Tibial nerve (tissue), 4 donors: ENCODE measurements at regions not wholly inside any gene's neighbourhood (a gene's known extent, or its start where the extent isn't known, plus 50 kb on each side); places are given as distances from the start of the nearest gene placed in this dataset.

Experiments
- DNase-seq, 2 donors: peaks; one replicate each; pipeline ENCODE4 v3.0.0-alpha.2; 2019; ENCODE audit warnings: low spot score in 2 of 2
- H3K27ac ChIP-seq, 4 donors: fragments of 200-600 bp; sonication (generic) in 3 of 4; one replicate each; pipeline ENCODE4 v1.5.1; 2017 to 2019; ENCODE audit warnings: mild to moderate bottlenecking in 1 of 4
- H3K27me3 ChIP-seq, 2 donors: fragments of 200-600 bp; sonication (generic) in 1 of 2; one replicate each; pipeline versions ENCODE4 v1.5.1 to v1.6.0; 2017 to 2019
- H3K36me3 ChIP-seq, 3 donors: fragments of 200-600 bp; sonication (generic); one replicate each; pipeline ENCODE4 v1.5.1; 2018 to 2019
- H3K4me1 ChIP-seq, 4 donors: fragments of 200-600 bp; sonication (generic) in 3 of 4; one replicate each; pipeline ENCODE4 v1.5.1; 2017 to 2019
- H3K4me3 ChIP-seq, 4 donors: fragments of 200-600 bp; sonication (generic) in 3 of 4; one replicate each; pipeline ENCODE4 v1.5.1; 2017 to 2019; ENCODE audit warnings: mild to moderate bottlenecking in 1 of 4, moderate library complexity in 1 of 4
- H3K9me3 ChIP-seq, 4 donors: fragments of 200-600 bp; sonication (generic) in 3 of 4; one replicate each; pipeline ENCODE4 v1.5.1; 2017 to 2019
- EP300 ChIP-seq, 2 donors: sonication (generic); formaldehyde crosslinking; IDR thresholded peaks; one replicate each; pipeline ENCODE4 v1.6.1; 2017; ENCODE audit warnings: antibody characterized with exemption in 2 of 2, mild to moderate bottlenecking in 1 of 2
- POLR2A ChIP-seq, 2 donors: fragments of 450-650 bp; IDR thresholded peaks; one replicate each; pipeline ENCODE4 v1.6.1; 2017; ENCODE audit warnings: antibody characterized with exemption in 2 of 2, mild to moderate bottlenecking in 2 of 2, moderate library complexity in 2 of 2
- WGBS, 2 donors: methylation state at CpG; one replicate each; pipeline ENCODE4 v1.1.5; 2018; 5-methylcytosine and 5-hydroxymethylcytosine counted together
- TF ChIP-seq, protein P1 (sequence below), 5 experiments: fragments of 200-600 bp in 3 of 5; fragments of 450-650 bp in 2 of 5; sonication (generic) in 3 of 5; IDR thresholded peaks; one replicate each; pipeline ENCODE4 v1.5.1; 2016 to 2019; ENCODE audit warnings: antibody characterized with exemption in 5 of 5, mild to moderate bottlenecking in 3 of 5, moderate library complexity in 2 of 5

DNA sequence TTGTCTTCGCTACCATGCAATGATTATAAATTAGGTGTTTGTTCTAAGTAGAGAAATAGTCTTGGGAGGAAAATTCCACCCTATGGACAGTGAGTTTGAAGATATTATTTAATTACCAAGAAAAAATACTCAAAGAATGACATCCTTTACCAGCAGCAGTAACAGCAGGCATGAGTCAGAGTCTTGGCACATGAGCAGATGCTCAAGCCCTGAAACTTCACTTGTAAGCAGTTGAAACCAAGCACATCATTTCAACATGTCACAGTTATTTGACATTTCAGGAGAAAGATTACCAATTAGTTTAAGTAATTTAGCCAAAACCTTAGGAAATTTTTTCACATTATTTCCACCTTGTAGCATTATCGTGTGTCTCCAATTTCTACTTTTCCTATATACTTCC is 99.2 kb downstream of the C12orf50 start:
- Histone ChIP-seq H3K9me3 (no peaks in the 10 kb centered on the region), H3K36me3 (no peaks in the 10 kb centered on the region), H3K27me3 (no peaks in the 10 kb centered on the region), H3K27ac (no peak overlapping the region), H3K4me1 (no peaks in the 10 kb centered on the region), H3K4me3 (no peak overlapping the region)
- WGBS, 2 donors, result 85 to 86% methylated on average over 2 of the region's 2 CpGs
- TF ChIP-seq, protein P1, sequence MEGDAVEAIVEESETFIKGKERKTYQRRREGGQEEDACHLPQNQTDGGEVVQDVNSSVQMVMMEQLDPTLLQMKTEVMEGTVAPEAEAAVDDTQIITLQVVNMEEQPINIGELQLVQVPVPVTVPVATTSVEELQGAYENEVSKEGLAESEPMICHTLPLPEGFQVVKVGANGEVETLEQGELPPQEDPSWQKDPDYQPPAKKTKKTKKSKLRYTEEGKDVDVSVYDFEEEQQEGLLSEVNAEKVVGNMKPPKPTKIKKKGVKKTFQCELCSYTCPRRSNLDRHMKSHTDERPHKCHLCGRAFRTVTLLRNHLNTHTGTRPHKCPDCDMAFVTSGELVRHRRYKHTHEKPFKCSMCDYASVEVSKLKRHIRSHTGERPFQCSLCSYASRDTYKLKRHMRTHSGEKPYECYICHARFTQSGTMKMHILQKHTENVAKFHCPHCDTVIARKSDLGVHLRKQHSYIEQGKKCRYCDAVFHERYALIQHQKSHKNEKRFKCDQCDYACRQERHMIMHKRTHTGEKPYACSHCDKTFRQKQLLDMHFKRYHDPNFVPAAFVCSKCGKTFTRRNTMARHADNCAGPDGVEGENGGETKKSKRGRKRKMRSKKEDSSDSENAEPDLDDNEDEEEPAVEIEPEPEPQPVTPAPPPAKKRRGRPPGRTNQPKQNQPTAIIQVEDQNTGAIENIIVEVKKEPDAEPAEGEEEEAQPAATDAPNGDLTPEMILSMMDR (IDR thresholded peaks at IDR 0.05), result no peak
- TF ChIP-seq EP300 (IDR thresholded peaks at IDR 0.05) (no peak), POLR2A (IDR thresholded peaks at IDR 0.05) (no peak)
- no peak for DNase-seq

DNA sequence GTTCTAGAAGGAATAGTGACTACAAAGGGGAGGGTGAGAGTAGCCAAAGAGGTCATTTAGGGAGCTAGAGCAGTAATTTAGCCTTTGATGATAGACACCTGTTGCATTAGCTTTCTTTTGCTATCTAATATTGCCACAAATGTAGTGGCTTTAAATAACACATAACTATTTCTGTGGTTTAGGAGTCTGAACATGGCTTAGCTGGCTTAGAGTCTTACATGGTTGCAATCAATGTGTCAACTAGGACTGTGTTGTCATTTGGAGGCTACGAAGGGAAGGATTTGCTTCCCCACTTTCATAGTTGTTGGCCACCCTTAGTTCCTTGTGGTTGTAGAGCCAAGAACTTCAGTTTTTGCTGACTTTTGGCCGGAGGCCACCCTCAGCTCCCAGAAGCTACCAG is 99.9 kb downstream of the C12orf50 start:
- no peak for DNase-seq
- Histone ChIP-seq H3K36me3 (no peaks in the 10 kb centered on the region), H3K4me3 (no peak overlapping the region), H3K4me1 (no peaks in the 10 kb centered on the region), H3K27ac (no peak overlapping the region), H3K27me3 (no peaks in the 10 kb centered on the region), H3K9me3 (no peaks in the 10 kb centered on the region)
- 91 to 97% methylated on average over 2 of the region's 2 CpGs for WGBS, 2 donors
- TF ChIP-seq POLR2A (IDR thresholded peaks at IDR 0.05) (no peak), EP300 (IDR thresholded peaks at IDR 0.05) (no peak)
- TF ChIP-seq, protein P1 (IDR thresholded peaks at IDR 0.05), result no peak

DNA sequence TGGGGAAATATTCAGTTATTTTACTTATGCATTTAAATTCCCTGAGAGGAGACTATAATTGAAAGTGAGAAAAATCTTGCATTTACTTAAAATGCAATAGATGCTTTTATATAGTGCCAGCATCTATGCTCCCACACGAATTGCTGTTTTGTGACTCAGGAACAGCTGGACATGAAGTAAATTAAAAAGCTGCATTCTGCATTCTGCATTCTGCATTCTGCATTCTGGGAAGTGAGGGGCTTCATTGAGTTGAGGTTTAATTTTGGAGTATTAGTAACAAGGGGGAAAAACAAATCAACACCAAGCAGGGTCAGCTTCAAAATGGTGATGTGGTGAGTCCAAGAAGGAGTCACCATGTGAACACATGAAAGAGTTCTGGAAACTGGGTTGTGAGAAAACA is 101.2 kb downstream of the C12orf50 start:
- Histone ChIP-seq H3K27ac (no peak overlapping the region), H3K36me3 (no peaks in the 10 kb centered on the region), H3K4me3 (no peak overlapping the region), H3K4me1 (no peaks in the 10 kb centered on the region), H3K27me3 (no peaks in the 10 kb centered on the region), H3K9me3 (no peaks in the 10 kb centered on the region)
- TF ChIP-seq POLR2A (IDR thresholded peaks at IDR 0.05), result no peak
- no peak for TF ChIP-seq EP300 (IDR thresholded peaks at IDR 0.05)
- TF ChIP-seq, protein P1 (IDR thresholded peaks at IDR 0.05), result no peak
- WGBS, 2 donors, result 14 to 30% methylated on average over 1 of the region's 1 CpG
- no peak for DNase-seq

DNA sequence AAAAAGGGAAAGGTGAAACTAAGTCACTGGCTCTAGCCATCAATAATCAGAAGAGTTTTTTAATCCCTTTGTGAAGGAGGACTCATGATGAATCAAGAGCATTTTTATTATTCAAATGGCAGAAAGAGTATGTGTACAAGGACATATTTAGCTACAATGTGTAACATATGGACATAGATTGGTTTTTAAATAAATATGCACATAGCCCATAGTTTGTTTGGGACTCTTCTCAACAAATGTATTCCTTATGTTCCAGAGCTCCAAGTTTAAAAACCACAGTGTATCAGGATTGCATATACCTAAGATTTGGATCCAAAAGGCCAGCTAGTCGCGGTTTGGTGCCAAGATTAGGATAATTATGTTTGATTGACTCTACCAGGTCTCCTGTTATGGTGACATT is 104.2 kb downstream of the C12orf50 start:
- H3K4me1 ChIP-seq, result no peaks in the 10 kb centered on the region
- no peaks in the 10 kb centered on the region for H3K27me3 ChIP-seq
- no peak overlapping the region for H3K4me3 ChIP-seq
- no peak for TF ChIP-seq EP300 (IDR thresholded peaks at IDR 0.05)
- H3K27ac ChIP-seq, result no peak overlapping the region
- DNase-seq, result no peak
- no peaks in the 10 kb centered on the region for H3K36me3 ChIP-seq
- WGBS, 2 donors, result 59 to 77% methylated on average over 2 of the region's 2 CpGs
- no peaks in the 10 kb centered on the region for H3K9me3 ChIP-seq

- TF ChIP-seq EP300 (IDR thresholded peaks at IDR 0.05) (no peak), POLR2A (IDR thresholded peaks at IDR 0.05) (no peak)
- TF ChIP-seq, protein P1 (IDR thresholded peaks at IDR 0.05), result no peak
- Histone ChIP-seq H3K36me3 (no peaks in the 10 kb centered on the region), H3K4me3 (no peak overlapping the region), H3K27ac (no peak overlapping the region), H3K27me3 (no peaks in the 10 kb centered on the region), H3K9me3 (no peaks in the 10 kb centered on the region), H3K4me1 (no peaks in the 10 kb centered on the region)
- no peak for DNase-seq
Measured at GRCh38 chr12:87924149-87924548, 105.1 kb downstream of the C12orf50 start.

- 57 to 66% methylated on average over 3 of the region's 3 CpGs for WGBS, 2 donors
- no peak for DNase-seq
- no peaks in the 10 kb centered on the region for H3K36me3 ChIP-seq
Measured at GRCh38 chr12:87923361-87923760, 105.8 kb downstream of the C12orf50 start.

More at GRCh38 chr12:87923361-87923760, 105.8 kb downstream of the C12orf50 start:
- H3K4me3 ChIP-seq, result no peak overlapping the region
- no peaks in the 10 kb centered on the region for H3K4me1 ChIP-seq
- no peak for TF ChIP-seq POLR2A (IDR thresholded peaks at IDR 0.05)
- TF ChIP-seq, protein P1 (IDR thresholded peaks at IDR 0.05), result no peak
- no peak for TF ChIP-seq EP300 (IDR thresholded peaks at IDR 0.05)
- H3K9me3 ChIP-seq, result no peaks in the 10 kb centered on the region
- H3K27ac ChIP-seq, result no peak overlapping the region
- no peaks in the 10 kb centered on the region for H3K27me3 ChIP-seq
